Astrocyte (in vitro differentiated cells and primary cell): ENCODE measurements at regions not wholly inside any gene's neighbourhood (a gene's known extent, or its start where the extent isn't known, plus 50 kb on each side); places are given as distances from the start of the nearest gene placed in this dataset.

ENCODE experiments used
- DNase-seq: peaks from one replicate; pipeline ENCODE4 v3.0.0-alpha.2; 2010; ENCODE audit warnings: low read depth
- FAIRE-seq: peaks from 2 replicates; lab custom pipeline; 2011; peaks lifted over from hg19 to GRCh38; lab: Jason Lieb, UNC
- H2AFZ ChIP-seq: 2 replicates; pipeline ENCODE4 v1.6.0; 2012; ENCODE audit warnings: low read depth, low read length, inconsistent platforms
- H3K27ac ChIP-seq: 2 replicates; pipeline ENCODE4 v1.5.1; 2011; ENCODE audit warnings: low read depth, low read length, inconsistent platforms
- H3K27me3 ChIP-seq: 2 replicates; pipeline ENCODE4 v1.6.0; 2011; ENCODE audit warnings: low read length, inconsistent platforms; ENCODE audit not compliant: insufficient read depth
- H3K36me3 ChIP-seq: 2 replicates; pipeline ENCODE4 v1.5.1; 2011; ENCODE audit warnings: low read length, inconsistent platforms; ENCODE audit not compliant: insufficient read depth
- H3K4me1 ChIP-seq: 2 replicates; pipeline ENCODE4 v1.5.1; 2011; ENCODE audit warnings: low read length, inconsistent platforms; ENCODE audit not compliant: insufficient read depth
- H3K4me2 ChIP-seq: 2 replicates; pipeline ENCODE4 v1.6.0; 2012; ENCODE audit warnings: low read length, inconsistent platforms
- H3K4me3 ChIP-seq: 2 replicates; pipeline ENCODE4 v1.5.1; 2011; ENCODE audit warnings: low read depth, mild to moderate bottlenecking, low read length, inconsistent platforms; ENCODE audit not compliant: insufficient read depth
- H3K79me2 ChIP-seq: 2 replicates; pipeline ENCODE4 v1.6.0; 2012; ENCODE audit warnings: mild to moderate bottlenecking, low read length, inconsistent platforms; ENCODE audit not compliant: insufficient read depth
- H3K9ac ChIP-seq: 2 replicates; pipeline ENCODE4 v1.6.0; 2012; ENCODE audit warnings: mild to moderate bottlenecking, low read length, inconsistent platforms
- H3K9me3 ChIP-seq: 2 replicates; pipeline ENCODE4 v1.5.1; 2012; ENCODE audit warnings: low read depth, mild to moderate bottlenecking, low read length, inconsistent platforms; ENCODE audit not compliant: insufficient read depth
- H4K20me1 ChIP-seq: 2 replicates; pipeline ENCODE4 v1.6.0; 2012; ENCODE audit warnings: low read length, inconsistent platforms; ENCODE audit not compliant: insufficient read depth
- H3K27ac Mint-ChIP-seq: one replicate; pipeline ENCODE4 v1.8.0; 2021; ENCODE audit warnings: mild to moderate bottlenecking, mixed read lengths; ENCODE audit not compliant: unreplicated experiment
- H3K27me3 Mint-ChIP-seq: one replicate; pipeline ENCODE4 v1.8.0; 2021; ENCODE audit warnings: low read depth, mixed read lengths; ENCODE audit not compliant: unreplicated experiment
- H3K36me3 Mint-ChIP-seq: one replicate; pipeline ENCODE4 v1.8.0; 2021; ENCODE audit warnings: low read depth, mixed read lengths; ENCODE audit not compliant: unreplicated experiment
- H3K4me1 Mint-ChIP-seq: one replicate; pipeline ENCODE4 v1.8.0; 2021; ENCODE audit warnings: low read depth, mixed read lengths; ENCODE audit not compliant: unreplicated experiment
- H3K4me3 Mint-ChIP-seq: one replicate; pipeline ENCODE4 v1.8.0; 2021; ENCODE audit warnings: mild to moderate bottlenecking, moderate library complexity, mixed read lengths; ENCODE audit not compliant: unreplicated experiment
- H3K9me3 Mint-ChIP-seq: one replicate; pipeline ENCODE4 v1.8.0; 2021; ENCODE audit warnings: mild to moderate bottlenecking, mixed read lengths; ENCODE audit not compliant: unreplicated experiment
- CTCF ChIP-seq: IDR thresholded peaks from 2 replicates; pipeline ENCODE4 v1.5.1; 2011; ENCODE audit warnings: low read depth, mild to moderate bottlenecking, inconsistent platforms, low read length, moderate library complexity; ENCODE audit not compliant: insufficient read depth
- EZH2 ChIP-seq: IDR thresholded peaks from 2 replicates; pipeline ENCODE4 v1.6.1; 2012; ENCODE audit warnings: mild to moderate bottlenecking, low read length, inconsistent platforms; ENCODE audit not compliant: insufficient read depth

DNA sequence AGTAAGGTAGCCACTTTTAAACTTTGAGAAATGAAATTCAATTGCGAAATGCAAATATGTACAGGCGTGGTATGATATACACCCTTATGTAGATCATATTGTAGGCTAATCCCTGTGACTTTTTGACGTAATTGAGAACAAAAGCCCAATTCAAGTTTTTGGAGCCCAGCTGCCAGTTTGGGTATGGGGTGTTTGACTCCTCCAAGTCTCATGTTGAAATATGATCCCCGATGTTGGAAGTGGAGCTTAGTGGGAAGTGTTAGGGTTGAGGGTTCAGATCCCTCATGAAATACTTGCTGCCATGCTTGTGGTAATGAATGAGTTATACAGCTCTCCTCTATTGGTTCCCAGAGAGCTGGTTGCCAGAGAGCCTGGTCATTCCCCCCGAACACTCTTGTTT, 1666.8 kb downstream of the SUCLG1 start:
- Histone ChIP-seq H3K36me3 (no peaks in the 10 kb centered on the region), H3K9me3 (no peaks in the 10 kb centered on the region), H2AFZ (no peak overlapping the region), H3K4me3 (no peak overlapping the region), H3K27ac (no peak overlapping the region), H3K4me1 (no peaks in the 10 kb centered on the region), H3K9ac (no peak overlapping the region), H3K79me2 (no peaks in the 10 kb centered on the region), H4K20me1 (no peaks in the 10 kb centered on the region), H3K27me3 (no peaks in the 10 kb centered on the region), H3K4me2 (no peak overlapping the region)
- Mint-ChIP-seq H3K4me3 (no peak overlapping the region), H3K36me3 (no peaks in the 10 kb centered on the region), H3K4me1 (peaks cover 7% of the 10 kb centered on the region), H3K9me3 (no peaks in the 10 kb centered on the region), H3K27me3 (no peaks in the 10 kb centered on the region), H3K27ac (no peak overlapping the region)
- DNase-seq (no peak), FAIRE-seq (no peak)
- TF ChIP-seq CTCF (no peak), EZH2 (no peak)

GRCh38 chr2:82790206-82791021, 1668.7 kb downstream of the SUCLG1 start:
- no peaks in the 10 kb centered on the region for H3K79me2 ChIP-seq
- peak overlapping the region; percentile 55 for H3K4me2 ChIP-seq
- Mint-ChIP-seq H3K27me3 (no peaks in the 10 kb centered on the region), H3K27ac (no peak overlapping the region), H3K4me3 (no peak overlapping the region), H3K9me3 (no peaks in the 10 kb centered on the region), H3K36me3 (no peaks in the 10 kb centered on the region), H3K4me1 (peaks cover 3% of the 10 kb centered on the region)
- H2AFZ ChIP-seq, result peak overlapping the region; percentile 48
- no peaks in the 10 kb centered on the region for H3K27me3 ChIP-seq
- H3K9me3 ChIP-seq, result no peaks in the 10 kb centered on the region
- H3K4me1 ChIP-seq, result no peaks in the 10 kb centered on the region
- peak; percentile 20 for DNase-seq
- no peaks in the 10 kb centered on the region for H4K20me1 ChIP-seq
- H3K36me3 ChIP-seq, result no peaks in the 10 kb centered on the region
- no peak for FAIRE-seq
- TF ChIP-seq EZH2 (no peak), CTCF (no peak)
- H3K27ac ChIP-seq, result no peak overlapping the region
- no peak overlapping the region for H3K4me3 ChIP-seq
- no peak overlapping the region for H3K9ac ChIP-seq

DNA sequence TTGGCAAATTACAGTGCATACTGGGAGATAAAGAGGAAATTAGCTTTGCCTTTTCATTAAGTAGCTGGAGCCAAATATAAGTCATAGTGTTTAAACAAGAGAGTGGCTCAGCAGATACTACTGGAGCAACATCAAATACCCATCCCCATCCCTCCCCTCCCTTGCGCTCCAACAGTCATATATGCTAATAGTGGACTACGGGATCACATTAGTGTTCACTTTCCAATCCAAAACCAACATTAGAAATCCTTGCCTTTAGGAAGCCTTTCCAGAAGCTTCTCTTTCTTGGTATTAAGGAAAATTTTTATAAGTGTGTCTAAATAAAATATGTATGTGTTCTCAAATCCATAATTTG, 1669.3 kb downstream of the SUCLG1 start:
- TF ChIP-seq EZH2, result no peak
- TF ChIP-seq CTCF, result no peak
- Mint-ChIP-seq H3K27ac (no peak overlapping the region), H3K4me1 (no peaks in the 10 kb centered on the region), H3K27me3 (no peaks in the 10 kb centered on the region), H3K36me3 (no peaks in the 10 kb centered on the region), H3K9me3 (no peaks in the 10 kb centered on the region), H3K4me3 (no peak overlapping the region)
- Histone ChIP-seq H3K4me2 (no peak overlapping the region), H3K4me3 (no peak overlapping the region), H3K36me3 (no peaks in the 10 kb centered on the region), H3K9ac (no peak overlapping the region), H3K79me2 (no peaks in the 10 kb centered on the region), H3K4me1 (no peaks in the 10 kb centered on the region), H3K27me3 (no peaks in the 10 kb centered on the region), H3K9me3 (no peaks in the 10 kb centered on the region), H4K20me1 (no peaks in the 10 kb centered on the region), H2AFZ (no peak overlapping the region), H3K27ac (no peak overlapping the region)
- FAIRE-seq, result no peak
- no peak for DNase-seq
